ENCODE measurements at regions not wholly inside any gene's neighbourhood (a gene's known extent, or its start where the extent isn't known, plus 50 kb on each side); places are given as distances from the start of the nearest gene placed in this dataset.

GRCh38 chr17:57174591-57174990, 81.7 kb upstream of the MSI2 start:
- WGBS (ENCODE audit: extremely low coverage, insufficient coverage, insufficient read length) = no CpG with 5 or more reads among the region's 3 CpGs
- Histone ChIP-seq H3K27ac (ENCODE audit: low read depth, low read length) (no peak overlapping the region), H3K23ac (ENCODE audit: low read length) (no peak overlapping the region)

GRCh38 chr17:57178839-57179238, 77.5 kb upstream of the MSI2 start:
- Histone ChIP-seq H3K9ac (ENCODE audit: low read length) (no peak overlapping the region), H3K9me3 (ENCODE audit: insufficient read depth, low read depth, low read length) (peaks cover 2% of the 10 kb centered on the region), H4K91ac (ENCODE audit: low read depth, low read length) (no peak overlapping the region), H2BK120ac (ENCODE audit: insufficient read depth, low read length, poor library complexity) (no peak overlapping the region), H4K8ac (ENCODE audit: low read depth, low read length) (no peak overlapping the region), H2AK5ac (ENCODE audit: low read length) (no peak overlapping the region), H2AFZ (ENCODE audit: insufficient read depth, low read length, poor library complexity) (no peak overlapping the region), H3K4me3 (ENCODE audit: low read depth, low read length) (no peak overlapping the region), H3K36me3 (ENCODE audit: control insufficient read depth in 1 of 2, insufficient read depth in 2 of 2, low read length in 2 of 2) (no peaks in the 10 kb centered on the region), H3K18ac (ENCODE audit: low read length) (no peak overlapping the region), H3K4me1 (ENCODE audit: control insufficient read depth in 1 of 2, insufficient read depth in 2 of 2, low read length in 2 of 2) (no peaks in the 10 kb centered on the region), H3K27me3 (ENCODE audit: insufficient read depth, low read length) (no peaks in the 10 kb centered on the region), H2BK12ac (ENCODE audit: low read length) (no peak overlapping the region), H3K14ac (ENCODE audit: low read length) (no peak overlapping the region), H4K12ac (ENCODE audit: low read depth, low read length) (no peak overlapping the region), H2BK5ac (ENCODE audit: low read depth, low read length, poor library complexity) (no peak overlapping the region), H3K79me1 (ENCODE audit: low read length) (no peaks in the 10 kb centered on the region), H3K4me2 (ENCODE audit: low read length) (no peak overlapping the region), H3K23ac (ENCODE audit: low read length) (no peak overlapping the region), H3K4ac (ENCODE audit: low read depth, low read length) (no peak overlapping the region), H3K27ac (ENCODE audit: low read depth, low read length) (no peak overlapping the region), H3K79me2 (ENCODE audit: control insufficient read depth, insufficient read depth, low read length, poor library complexity) (no peaks in the 10 kb centered on the region)
- DNase-seq = no peak
- WGBS (ENCODE audit: extremely low coverage, insufficient coverage, insufficient read length) = no CpG with 5 or more reads among the region's 4 CpGs

More at GRCh38 chr17:57174591-57174990, 81.7 kb upstream of the MSI2 start:
- Histone ChIP-seq H2BK5ac (ENCODE audit: low read depth, low read length, poor library complexity) (no peak overlapping the region), H3K79me1 (ENCODE audit: low read length) (peaks cover 2% of the 10 kb centered on the region), H2BK120ac (ENCODE audit: insufficient read depth, low read length, poor library complexity) (no peak overlapping the region), H3K4me2 (ENCODE audit: low read length) (no peak overlapping the region), H4K8ac (ENCODE audit: low read depth, low read length) (no peak overlapping the region), H4K12ac (ENCODE audit: low read depth, low read length) (no peak overlapping the region), H2BK12ac (ENCODE audit: low read length) (no peak overlapping the region), H3K36me3 (ENCODE audit: control insufficient read depth in 1 of 2, insufficient read depth in 2 of 2, low read length in 2 of 2) (no peaks in the 10 kb centered on the region), H3K18ac (ENCODE audit: low read length) (no peak overlapping the region), H3K9ac (ENCODE audit: low read length) (no peak overlapping the region), H4K91ac (ENCODE audit: low read depth, low read length) (no peak overlapping the region), H3K27me3 (ENCODE audit: insufficient read depth, low read length) (no peaks in the 10 kb centered on the region), H3K4me3 (ENCODE audit: low read depth, low read length) (no peak overlapping the region), H2AFZ (ENCODE audit: insufficient read depth, low read length, poor library complexity) (no peak overlapping the region), H3K4ac (ENCODE audit: low read depth, low read length) (no peak overlapping the region), H2AK5ac (ENCODE audit: low read length) (no peak overlapping the region), H3K14ac (ENCODE audit: low read length) (no peak overlapping the region), H3K4me1 (ENCODE audit: control insufficient read depth in 1 of 2, insufficient read depth in 2 of 2, low read length in 2 of 2) (no peaks in the 10 kb centered on the region), H3K9me3 (ENCODE audit: insufficient read depth, low read depth, low read length) (peaks cover 2% of the 10 kb centered on the region), H3K79me2 (ENCODE audit: control insufficient read depth, insufficient read depth, low read length, poor library complexity) (no peaks in the 10 kb centered on the region)
- no peak for DNase-seq

GRCh38 chr17:57182621-57183020, 73.7 kb upstream of the MSI2 start:
- Histone ChIP-seq H3K4me1 (ENCODE audit: control insufficient read depth in 1 of 2, insufficient read depth in 2 of 2, low read length in 2 of 2) (peaks cover 2 to 3% of the 10 kb centered on the region in 2 experiments), H3K4me2 (ENCODE audit: low read length) (no peak overlapping the region), H3K79me2 (ENCODE audit: control insufficient read depth, insufficient read depth, low read length, poor library complexity) (no peaks in the 10 kb centered on the region), H3K4me3 (ENCODE audit: low read depth, low read length) (no peak overlapping the region), H4K8ac (ENCODE audit: low read depth, low read length) (no peak overlapping the region), H3K9me3 (ENCODE audit: insufficient read depth, low read depth, low read length) (no peaks in the 10 kb centered on the region), H3K9ac (ENCODE audit: low read length) (no peak overlapping the region), H3K36me3 (ENCODE audit: control insufficient read depth in 1 of 2, insufficient read depth in 2 of 2, low read length in 2 of 2) (no peaks in the 10 kb centered on the region), H2BK12ac (ENCODE audit: low read length) (no peak overlapping the region), H2AFZ (ENCODE audit: insufficient read depth, low read length, poor library complexity) (no peak overlapping the region), H4K91ac (ENCODE audit: low read depth, low read length) (no peak overlapping the region), H2BK5ac (ENCODE audit: low read depth, low read length, poor library complexity) (no peak overlapping the region), H3K14ac (ENCODE audit: low read length) (no peak overlapping the region), H4K12ac (ENCODE audit: low read depth, low read length) (no peak overlapping the region), H3K18ac (ENCODE audit: low read length) (no peak overlapping the region), H2BK120ac (ENCODE audit: insufficient read depth, low read length, poor library complexity) (no peak overlapping the region), H2AK5ac (ENCODE audit: low read length) (no peak overlapping the region), H3K27ac (ENCODE audit: low read depth, low read length) (no peak overlapping the region), H3K27me3 (ENCODE audit: insufficient read depth, low read length) (no peaks in the 10 kb centered on the region), H3K23ac (ENCODE audit: low read length) (no peak overlapping the region), H3K79me1 (ENCODE audit: low read length) (no peaks in the 10 kb centered on the region), H3K4ac (ENCODE audit: low read depth, low read length) (no peak overlapping the region)
- DNase-seq = no peak

GRCh38 chr17:57186226-57187019, 69.9 kb upstream of the MSI2 start:
- no peaks in the 10 kb centered on the region for H3K27me3 ChIP-seq (ENCODE audit: insufficient read depth, low read length)
- H3K4me1 ChIP-seq (ENCODE audit: control insufficient read depth in 1 of 2, insufficient read depth in 2 of 2, low read length in 2 of 2) = peaks cover 2 to 3% of the 10 kb centered on the region in 2 experiments
- H3K4me3 ChIP-seq (ENCODE audit: low read depth, low read length) = no peak overlapping the region
- H3K9me3 ChIP-seq (ENCODE audit: insufficient read depth, low read depth, low read length) = no peaks in the 10 kb centered on the region
- no peak overlapping the region for H3K27ac ChIP-seq (ENCODE audit: low read depth, low read length)
- H3K9ac ChIP-seq (ENCODE audit: low read length) = no peak overlapping the region
- no peak overlapping the region for H2BK12ac ChIP-seq (ENCODE audit: low read length)
- no peak overlapping the region for H2AFZ ChIP-seq (ENCODE audit: insufficient read depth, low read length, poor library complexity)
- no peak overlapping the region for H3K23ac ChIP-seq (ENCODE audit: low read length)
- H3K18ac ChIP-seq (ENCODE audit: low read length) = no peak overlapping the region
- no peak overlapping the region for H2BK120ac ChIP-seq (ENCODE audit: insufficient read depth, low read length, poor library complexity)
- no peak overlapping the region for H3K14ac ChIP-seq (ENCODE audit: low read length)
- H4K91ac ChIP-seq (ENCODE audit: low read depth, low read length) = no peak overlapping the region
- no peak overlapping the region for H4K8ac ChIP-seq (ENCODE audit: low read depth, low read length)
- no peak overlapping the region for H2BK5ac ChIP-seq (ENCODE audit: low read depth, low read length, poor library complexity)
- no peaks in the 10 kb centered on the region for H3K79me2 ChIP-seq (ENCODE audit: control insufficient read depth, insufficient read depth, low read length, poor library complexity)
- no peak overlapping the region for H4K12ac ChIP-seq (ENCODE audit: low read depth, low read length)
- no peak overlapping the region for H3K4me2 ChIP-seq (ENCODE audit: low read length)
- no peak for DNase-seq
- no peak overlapping the region for H2AK5ac ChIP-seq (ENCODE audit: low read length)
- no peaks in the 10 kb centered on the region for H3K79me1 ChIP-seq (ENCODE audit: low read length)
- no peaks in the 10 kb centered on the region for H3K36me3 ChIP-seq (ENCODE audit: control insufficient read depth in 1 of 2, insufficient read depth in 2 of 2, low read length in 2 of 2)
- no CpG with 5 or more reads among the region's 4 CpGs for WGBS (ENCODE audit: extremely low coverage, insufficient coverage, insufficient read length)
- H3K4ac ChIP-seq (ENCODE audit: low read depth, low read length) = no peak overlapping the region
